NCI-H1048 (cell line): ENCODE measurements at regions not wholly inside any gene's neighbourhood (a gene's known extent, or its start where the extent isn't known, plus 50 kb on each side); places are given as distances from the start of the nearest gene placed in this dataset.

Experiments used
- DNase-seq: peaks from one replicate; lab custom pipeline; 2025; lab: John Stamatoyannopoulos, UW

GRCh38 chr3:30266524-30266923 lies 339.9 kb upstream of the TGFBR2 start:
- DNase-seq = no peak

GRCh38 chr3:30268288-30268687 lies 338.1 kb upstream of the TGFBR2 start:
- DNase-seq = no peak

DNA sequence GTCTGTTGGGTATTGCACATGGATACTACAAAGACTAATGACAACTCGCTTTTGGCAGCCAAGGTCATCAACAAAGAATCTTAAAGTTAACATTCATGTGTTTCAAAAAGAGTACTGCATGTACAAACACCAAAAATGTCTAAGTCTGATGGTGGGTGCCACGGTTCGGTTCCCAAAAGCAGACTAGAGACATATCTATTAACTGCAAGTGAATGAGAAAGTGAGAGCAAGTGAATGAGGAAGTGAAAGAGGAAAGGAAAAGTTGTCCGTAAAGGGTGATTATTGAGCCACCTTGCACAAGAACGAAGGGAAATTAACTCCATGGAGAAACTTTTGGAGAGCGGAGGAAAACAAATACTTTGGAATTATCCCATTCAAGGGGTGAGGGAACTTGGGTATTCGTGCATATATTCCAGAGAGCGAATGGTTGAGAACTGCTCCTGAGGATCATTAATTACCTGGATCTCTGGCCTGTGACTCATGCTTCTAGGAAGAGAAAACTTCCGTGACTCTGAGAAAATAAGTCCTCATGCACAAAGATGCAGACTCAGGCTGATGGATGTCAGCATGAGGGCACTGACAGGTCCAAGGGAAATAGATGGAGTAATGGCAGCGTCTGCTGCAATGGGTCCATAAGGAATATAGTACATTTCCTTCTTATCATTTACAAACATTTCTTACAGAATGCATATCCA lies 336.5 kb upstream of the TGFBR2 start:
- no peak for DNase-seq

GRCh38 chr3:30271781-30272180 lies 334.6 kb upstream of the TGFBR2 start:
- DNase-seq = no peak

GRCh38 chr3:30273304-30274072 lies 332.9 kb upstream of the TGFBR2 start:
- no peak for DNase-seq

DNA sequence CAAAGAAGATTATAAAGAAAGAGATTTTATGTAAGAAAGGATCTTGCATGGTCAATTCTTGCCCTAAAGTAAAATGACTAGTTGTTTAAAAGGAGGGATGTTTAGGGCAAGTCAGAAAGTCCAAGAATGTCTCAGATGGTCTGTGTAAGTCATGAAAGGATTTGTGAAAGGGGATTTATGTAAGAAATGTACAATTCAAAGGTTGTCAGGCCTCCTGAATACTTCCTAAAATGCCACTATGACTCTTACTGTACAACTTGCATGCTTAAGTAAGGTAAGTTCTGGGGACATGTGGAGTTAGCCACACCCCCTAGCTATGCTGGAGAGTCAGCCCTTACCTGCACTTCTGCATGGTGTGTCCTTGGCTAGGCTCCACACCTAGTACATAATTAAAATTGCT lies 328.9 kb upstream of the TGFBR2 start:
- DNase-seq = no peak

- no peak for DNase-seq
Measured at GRCh38 chr3:30281526-30281925, 324.9 kb upstream of the TGFBR2 start.

DNA sequence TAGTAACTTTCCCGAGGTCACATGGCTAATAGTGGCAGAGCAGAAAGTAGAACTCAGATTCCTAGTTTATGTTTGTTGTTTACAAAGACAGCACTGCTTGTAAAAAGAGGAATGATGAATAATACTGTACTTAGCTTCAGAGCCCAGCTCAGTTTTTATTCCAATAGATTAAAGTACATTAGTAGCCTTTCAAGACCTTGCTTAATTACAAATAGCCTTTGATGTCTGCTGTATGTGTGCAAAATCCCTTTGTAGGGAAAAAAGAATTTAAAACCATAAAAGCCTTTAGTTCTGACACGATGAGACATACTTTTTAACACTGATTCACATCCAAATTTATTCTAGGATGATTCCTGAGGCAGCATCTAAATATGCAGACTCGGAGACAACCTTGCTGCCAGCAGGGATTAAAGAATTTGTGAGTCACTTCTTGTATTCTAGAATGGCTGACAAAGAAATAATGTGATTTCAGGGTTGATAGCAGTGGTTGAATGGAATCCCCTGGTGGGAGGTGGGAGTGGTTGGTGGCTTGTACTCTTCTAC lies 324.2 kb upstream of the TGFBR2 start:
- DNase-seq = no peak

GRCh38 chr3:30285188-30286006 lies 321.0 kb upstream of the TGFBR2 start:
- no peak for DNase-seq

- no peak for DNase-seq
Measured at GRCh38 chr3:30286007-30286669, 320.3 kb upstream of the TGFBR2 start.

DNA sequence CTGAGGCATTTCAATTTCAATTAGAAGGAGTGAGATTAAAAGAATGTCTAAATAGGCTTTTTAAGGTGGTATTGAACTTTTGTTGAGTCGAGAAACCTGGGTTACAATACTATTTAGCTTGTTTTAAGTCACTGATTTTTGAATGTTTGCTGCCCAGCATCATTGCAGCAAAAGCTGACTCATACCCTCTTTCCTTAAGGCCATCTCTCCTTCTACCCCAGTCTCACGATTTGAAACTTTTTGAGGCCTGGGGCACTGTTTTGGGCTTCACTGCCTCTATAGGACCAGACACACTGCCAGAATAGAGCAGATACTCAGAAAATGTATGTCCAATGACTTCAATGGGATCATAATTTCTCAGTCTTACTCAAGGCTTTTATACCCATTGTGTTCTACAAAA lies 319.6 kb upstream of the TGFBR2 start:
- no peak for DNase-seq

GRCh38 chr3:30288830-30289229 lies 317.6 kb upstream of the TGFBR2 start:
- no peak for DNase-seq

- no peak for DNase-seq
Measured at GRCh38 chr3:30289324-30289723, 317.1 kb upstream of the TGFBR2 start.

DNA sequence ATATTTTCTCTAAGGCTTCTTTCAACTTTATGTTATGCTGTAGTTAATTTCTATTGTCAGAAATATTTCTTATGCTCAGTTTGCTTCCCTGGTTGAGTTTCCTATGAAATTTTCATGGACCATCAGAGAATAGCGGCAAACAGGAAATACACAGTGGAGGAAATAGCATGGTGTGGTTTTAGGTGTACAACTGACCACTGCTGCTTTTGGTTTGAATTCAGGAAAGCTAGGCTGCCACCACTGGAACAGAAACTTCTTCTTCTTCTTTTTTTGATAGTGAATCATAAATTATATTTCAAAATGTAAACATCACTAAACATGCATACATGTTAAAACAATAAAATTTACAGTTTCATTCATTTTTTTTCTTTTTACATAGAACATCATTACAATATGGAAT lies 316.6 kb upstream of the TGFBR2 start:
- no peak for DNase-seq

- DNase-seq = no peak
Measured at GRCh38 chr3:30290479-30290878, 315.9 kb upstream of the TGFBR2 start.

DNA sequence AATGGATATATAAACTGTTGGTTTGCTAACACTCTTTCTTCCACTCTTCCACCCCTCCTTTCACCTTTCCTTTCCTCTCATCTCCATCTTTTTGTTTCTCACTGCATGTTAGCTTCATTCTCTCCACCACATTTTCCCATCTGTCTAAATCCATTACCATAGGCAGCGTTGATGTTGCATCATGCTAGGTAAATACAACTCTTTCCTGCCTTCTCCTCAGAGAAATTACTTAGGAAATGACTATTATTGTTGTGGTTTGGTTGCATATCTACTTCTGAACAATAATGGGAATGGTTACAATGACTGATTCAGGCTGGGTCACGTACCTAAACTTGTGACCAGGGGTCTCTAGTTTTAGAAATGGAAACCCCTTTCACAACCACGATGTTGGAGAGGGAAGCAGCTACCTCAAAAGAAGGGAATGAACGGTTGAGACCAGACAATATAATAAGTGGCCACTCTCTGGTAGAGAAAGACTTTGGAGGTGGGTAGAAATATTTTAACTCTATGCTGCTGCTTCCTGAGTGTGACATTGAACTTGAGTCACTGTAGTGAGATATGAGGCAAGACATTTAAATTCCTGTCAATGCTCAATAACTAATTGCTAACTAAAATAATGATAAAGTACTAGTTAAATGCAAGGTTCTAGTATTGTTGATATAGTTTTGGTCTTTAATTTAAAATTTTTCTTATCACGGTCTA lies 314.1 kb upstream of the TGFBR2 start:
- no peak for DNase-seq

- DNase-seq = no peak
Measured at GRCh38 chr3:30293621-30294240, 312.7 kb upstream of the TGFBR2 start.

DNA sequence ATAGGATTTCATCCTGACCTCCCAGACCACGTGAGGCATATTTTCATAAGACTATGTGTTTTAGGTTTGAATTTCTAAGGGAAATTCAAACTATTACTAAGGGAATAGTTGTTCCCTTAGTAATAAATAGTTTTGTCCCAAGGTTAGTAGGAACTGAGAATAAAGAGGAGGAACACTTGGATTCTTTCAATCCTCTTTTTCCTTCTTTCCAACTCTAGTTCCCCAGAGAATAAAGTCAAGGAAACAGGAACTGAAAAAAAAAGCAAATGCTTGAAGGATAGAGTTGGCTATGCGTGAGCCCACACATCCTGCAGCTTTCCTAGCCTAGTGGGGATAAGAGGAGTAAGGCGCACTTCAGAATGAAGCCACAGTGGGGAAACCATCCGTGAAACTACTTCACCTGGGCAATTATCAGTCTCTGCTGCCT lies 312.1 kb upstream of the TGFBR2 start:
- no peak for DNase-seq

- DNase-seq = no peak
Measured at GRCh38 chr3:30297112-30297511, 309.3 kb upstream of the TGFBR2 start.

DNA sequence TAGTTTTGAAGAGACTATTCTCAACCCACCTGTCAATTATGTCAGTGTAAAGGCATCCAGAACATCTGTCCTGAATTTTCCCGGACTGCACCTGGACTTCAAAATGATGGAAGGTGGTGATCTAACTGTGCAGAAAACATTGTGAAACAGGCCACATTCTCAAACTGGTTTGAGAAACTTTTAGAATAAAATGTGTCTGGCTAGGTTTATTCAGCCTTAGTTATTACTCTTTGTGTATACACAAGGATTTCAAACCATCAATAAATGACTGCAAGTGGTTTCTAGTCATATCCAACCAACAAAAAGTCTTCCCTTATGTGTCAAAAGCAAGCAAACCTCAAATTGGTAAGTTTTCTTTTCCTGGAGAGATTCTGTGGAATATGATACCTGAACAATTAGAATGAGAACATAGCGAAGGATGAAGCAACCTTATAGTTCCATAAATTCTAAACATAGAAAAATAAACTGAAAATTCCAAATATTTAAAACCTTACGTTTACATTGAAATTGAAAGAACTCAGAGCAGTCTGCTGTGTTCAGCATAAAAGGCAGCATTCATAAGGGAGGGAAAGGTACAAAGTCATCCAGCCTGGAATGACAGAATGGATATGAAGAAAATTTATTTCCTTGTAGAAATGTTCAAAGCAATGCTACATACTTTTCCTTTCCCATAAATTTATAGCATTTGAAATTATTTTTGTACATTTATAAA lies 306.6 kb upstream of the TGFBR2 start:
- DNase-seq = no peak
